Lung microvascular endothelial cell (primary cell): ENCODE measurements at regions not wholly inside any gene's neighbourhood (a gene's known extent, or its start where the extent isn't known, plus 50 kb on each side); places are given as distances from the start of the nearest gene placed in this dataset.

ENCODE experiments used
- DNase-seq, 2 donors: peaks; one replicate each; pipeline versions ENCODE4 v3.0.0 to v3.0.0-alpha.2; 2010; ENCODE audit warnings: low read depth in 2 of 2

DNA sequence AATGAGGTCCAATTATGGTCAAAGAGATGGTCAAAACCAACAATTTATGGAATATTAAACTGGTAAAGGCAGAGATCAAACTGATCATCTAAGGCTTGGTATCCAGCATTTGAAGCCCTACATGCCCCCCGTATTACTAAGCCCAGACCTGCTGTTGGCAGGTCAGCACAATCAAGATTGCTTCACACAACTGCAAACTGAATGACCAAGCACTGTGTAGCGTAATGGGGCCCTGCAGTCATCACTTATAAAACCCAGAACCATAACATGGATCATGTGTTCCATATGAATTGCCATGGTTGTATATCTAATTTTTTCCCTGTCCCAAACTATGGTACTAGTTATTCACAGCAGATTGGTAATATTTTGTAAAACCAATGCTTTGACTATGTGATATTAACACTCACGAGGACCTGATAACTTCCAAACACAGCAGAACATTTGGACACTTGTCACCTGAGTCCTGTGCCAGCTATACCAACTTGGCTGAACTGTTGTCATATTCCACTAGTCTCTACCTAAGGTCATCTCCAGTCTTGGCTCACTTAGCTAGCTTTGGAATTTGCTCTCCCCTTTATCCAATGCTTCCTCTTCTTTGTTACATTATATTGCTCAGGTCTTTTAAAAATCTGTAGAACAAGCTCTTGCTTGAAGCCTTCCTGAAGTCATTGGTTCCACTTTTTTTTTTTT, 81.7 kb upstream of the HMHB1 start:
- DNase-seq: no peak

DNA sequence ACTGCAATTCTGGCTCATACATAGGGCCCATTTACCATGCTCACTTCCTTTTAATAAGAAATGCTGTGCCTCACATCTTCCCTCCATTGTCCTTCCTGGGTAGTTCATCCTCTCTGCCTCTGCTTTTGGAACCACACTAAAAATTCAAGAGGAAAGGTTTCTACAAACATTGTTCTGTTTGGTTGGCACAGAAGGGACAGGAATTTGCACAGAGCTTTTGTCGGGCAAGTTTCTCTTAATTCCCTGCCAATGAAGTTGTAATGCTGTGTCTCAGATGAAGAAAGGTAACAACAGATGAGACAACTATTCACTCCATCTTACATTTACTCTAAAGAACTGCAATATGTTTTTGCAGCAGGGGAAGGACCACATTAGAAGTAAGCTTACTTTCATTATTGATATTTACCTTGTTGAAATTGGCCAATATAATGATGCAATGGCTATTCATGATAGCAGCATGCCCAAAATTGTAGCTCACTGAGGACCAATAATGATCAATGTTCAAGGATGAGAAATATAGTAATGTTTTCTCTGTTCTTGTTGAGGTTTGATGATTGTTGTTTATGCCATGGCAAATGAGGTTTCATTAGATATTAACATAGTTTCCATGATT, 82.5 kb upstream of the HMHB1 start:
- no peak for DNase-seq

DNA sequence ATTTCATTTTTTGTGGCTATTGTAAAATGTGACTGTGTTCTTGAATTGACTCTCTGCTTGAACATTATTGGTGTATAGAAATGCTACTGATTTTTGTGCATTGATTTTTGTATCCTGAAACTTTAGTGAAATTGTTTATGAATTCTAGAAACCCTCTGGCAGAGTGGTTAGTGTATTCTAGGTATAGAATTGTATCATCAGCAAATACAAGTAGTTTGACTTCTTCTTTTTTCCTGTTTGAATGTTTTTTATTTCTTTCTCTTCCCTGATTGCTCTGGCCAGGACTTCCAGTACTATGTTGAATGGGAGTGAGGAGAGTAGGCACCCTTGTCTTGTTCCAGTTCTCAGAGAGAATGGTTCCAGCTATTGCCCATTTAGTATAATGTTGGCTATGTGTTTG, 88.8 kb upstream of the HMHB1 start:
- no peak for DNase-seq

DNA sequence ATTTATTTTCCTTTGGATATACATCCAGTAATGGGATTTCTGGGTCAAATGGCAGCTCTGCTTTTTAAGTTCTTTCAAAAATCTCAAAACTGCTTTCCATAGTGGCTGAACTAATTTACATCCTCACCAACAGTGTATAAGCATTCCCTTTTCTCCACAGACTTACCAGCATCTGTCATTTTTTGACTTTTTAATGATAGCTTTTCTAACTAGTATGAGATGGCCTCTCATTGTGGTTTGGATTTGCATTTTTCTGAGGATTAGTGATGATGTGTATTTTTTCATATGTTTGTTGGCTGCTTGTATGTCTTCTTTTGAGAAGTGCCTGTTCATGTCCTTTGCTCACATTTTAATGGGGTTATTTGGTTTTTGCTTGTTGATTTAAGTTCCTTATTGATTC, 90.0 kb upstream of the HMHB1 start:
- DNase-seq: no peak

DNA sequence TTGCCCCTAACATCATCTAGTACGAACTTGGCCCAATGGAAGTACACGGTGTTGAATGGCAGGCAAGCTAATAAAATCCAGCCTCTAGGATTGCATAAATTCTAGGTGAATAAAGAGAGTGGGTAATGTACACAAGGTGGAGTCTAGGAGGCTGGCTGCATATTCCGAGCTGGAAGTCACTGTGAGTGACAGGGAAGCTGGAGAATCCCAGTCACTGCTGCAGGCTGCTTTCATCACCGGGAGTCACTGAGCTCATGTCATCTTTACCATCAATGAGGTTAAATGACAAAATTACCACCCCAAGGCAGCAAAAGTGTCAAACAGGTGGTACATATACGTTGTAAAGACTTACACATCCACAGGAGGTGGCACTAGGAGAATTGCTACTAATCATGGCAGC, 91.3 kb upstream of the HMHB1 start:
- DNase-seq: no peak

DNA sequence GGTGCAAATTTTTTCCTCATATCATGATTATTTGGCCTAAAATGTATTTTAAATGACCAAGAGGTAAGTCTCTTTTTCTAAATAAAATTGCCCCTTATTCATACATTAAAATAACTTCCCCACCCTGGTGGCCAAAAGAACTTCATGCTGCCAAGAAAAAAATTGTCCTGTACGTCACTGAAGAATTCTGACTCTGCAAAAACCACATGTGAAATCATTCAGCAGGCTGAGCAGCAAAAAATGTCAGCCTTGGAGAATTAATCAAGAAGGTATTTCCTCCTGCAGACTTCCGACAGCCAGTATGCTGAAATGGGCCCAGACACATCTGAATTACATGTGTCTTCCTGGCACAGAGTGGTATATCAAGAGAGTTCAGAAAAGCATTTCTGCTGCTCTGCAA, 94.6 kb upstream of the HMHB1 start:
- peak in 1 of 2 donors; percentile 67 for DNase-seq

DNA sequence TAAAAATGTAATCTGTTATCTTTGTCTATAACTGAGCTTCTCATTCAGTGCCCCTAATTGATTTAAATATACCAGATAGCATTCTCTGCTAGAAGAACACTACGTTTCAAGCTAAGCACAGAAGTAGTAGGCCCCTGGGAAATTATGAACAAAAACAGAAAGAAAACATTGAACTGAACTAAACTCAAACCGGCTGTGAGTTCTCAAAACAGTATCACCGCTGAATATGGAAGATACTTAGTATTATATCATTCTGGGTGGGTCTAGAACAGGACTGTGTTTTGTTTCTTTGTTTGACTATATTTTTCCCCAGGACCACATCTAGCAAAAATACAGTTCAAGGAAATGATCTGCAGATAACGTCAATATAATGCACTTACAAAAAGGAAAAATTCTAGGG, 95.1 kb upstream of the HMHB1 start:
- DNase-seq: no peak

DNA sequence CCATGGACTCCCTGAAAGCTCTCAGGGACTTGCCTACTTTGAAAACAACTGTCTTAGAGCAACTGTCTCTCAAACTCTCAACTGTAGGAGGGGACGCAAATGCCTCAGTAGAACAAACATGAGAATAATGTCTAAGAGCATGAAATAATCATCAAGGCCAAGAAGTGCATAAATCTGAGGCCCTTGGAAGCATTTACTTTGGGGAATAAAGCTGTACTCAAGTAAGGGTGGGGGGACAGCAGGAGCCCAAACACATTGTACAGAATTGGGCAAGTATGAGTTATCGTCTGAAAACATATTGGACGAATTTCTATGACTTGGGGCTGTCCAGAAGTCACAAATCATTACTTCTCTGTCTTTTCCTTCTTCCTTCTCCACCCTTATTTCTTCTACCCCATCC, 96.3 kb upstream of the HMHB1 start:
- DNase-seq: no peak

DNA sequence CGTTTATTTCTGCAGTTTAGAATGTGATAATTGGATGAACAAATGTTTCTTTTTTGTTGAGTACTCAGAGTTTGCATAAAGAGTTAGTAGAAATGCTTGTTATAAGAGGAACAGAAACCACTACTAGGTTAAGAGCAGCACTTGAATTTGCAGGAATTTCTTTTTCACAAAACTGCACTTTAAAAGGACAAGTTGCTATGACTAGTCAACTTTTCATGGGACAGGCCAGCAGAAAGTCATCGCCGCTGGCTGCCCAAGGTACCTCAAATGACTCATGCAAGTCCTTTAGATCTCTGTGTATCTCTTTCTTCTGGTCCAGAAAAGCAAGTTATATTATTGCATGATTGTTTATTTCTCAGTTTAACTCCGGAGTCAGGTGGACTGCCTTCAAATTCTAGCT, 97.3 kb upstream of the HMHB1 start:
- DNase-seq: no peak

DNA sequence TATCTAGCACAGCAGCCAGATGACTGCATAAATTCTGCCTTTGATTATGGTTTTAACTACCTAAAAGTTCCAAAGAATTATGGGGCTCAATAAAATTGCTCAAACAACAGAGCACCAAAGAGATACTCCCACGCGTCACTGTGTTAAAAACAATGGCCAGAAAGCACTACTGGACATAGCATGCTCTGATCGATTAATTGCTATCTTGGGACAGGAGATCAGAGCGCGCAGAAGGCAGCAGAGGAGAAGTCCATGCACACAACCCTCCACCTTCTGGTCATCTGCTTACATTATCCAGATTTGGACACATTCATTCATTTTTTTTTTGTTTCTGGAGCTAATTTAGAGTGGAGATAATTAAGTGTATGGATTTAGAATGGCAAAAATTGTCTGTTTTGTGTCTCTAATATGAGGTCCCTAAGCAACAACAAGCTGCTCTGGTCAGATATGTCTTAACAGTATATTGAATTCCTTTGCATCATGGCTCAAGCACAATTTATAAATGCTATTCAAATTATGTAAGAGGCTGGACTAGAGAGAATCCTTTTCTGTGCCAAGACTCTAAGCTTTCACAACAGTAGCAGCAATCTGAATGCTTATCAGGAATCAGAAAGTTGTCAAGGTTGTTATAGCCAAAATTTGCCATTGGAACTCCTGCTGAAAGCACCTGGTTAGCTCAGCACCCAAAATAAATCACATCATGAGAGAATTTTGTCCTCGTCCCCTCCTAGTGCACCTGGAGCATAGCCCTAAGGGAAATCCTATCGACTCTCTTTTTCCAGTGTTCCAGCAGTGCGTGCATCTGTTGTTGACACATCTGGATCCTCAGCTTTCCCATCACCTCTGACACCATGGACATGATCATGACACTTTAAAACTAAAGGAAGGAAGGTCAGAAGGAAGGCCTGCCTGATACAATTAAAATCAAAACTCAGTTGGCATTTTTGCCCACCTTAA, 98.6 kb upstream of the HMHB1 start:
- DNase-seq: peak in 1 of 2 donors; percentile 39

DNA sequence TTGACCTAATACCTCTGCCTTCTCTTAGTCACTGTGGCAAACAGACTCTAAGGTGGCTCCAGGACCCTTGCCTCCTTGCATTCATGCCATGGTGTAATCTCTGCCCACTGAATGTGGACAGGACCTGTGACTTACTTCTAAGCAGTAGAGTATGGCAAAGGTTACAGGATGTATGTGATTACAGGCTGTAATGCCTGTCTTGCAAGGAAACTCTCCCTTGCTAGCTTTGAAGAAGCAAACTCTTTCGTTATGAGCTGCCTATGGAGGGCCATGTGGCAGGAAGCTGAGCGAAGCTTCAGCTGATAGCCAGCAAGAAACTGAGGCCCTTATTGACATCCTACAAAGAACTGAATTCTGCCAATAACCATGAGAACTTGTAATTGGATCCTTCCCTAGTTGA, 103.3 kb upstream of the HMHB1 start:
- no peak for DNase-seq

DNA sequence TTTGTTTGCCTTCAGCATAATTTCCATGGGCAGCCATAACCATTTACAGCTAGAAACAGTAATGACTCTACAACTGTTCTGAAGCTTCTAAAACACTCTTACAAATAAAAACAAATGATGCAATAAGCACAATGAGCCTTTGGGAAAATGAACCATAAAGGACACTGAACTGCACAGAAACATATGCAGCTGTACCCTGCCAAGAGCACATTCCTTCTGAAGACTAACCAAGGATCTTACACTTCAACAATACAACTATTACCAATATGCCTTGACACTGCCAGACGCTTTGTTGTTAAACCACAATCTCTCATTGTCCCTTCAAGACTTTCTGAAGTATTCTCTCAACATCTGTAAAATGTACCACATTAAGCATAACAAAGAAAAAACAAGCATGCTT, 104.2 kb upstream of the HMHB1 start:
- no peak for DNase-seq

DNA sequence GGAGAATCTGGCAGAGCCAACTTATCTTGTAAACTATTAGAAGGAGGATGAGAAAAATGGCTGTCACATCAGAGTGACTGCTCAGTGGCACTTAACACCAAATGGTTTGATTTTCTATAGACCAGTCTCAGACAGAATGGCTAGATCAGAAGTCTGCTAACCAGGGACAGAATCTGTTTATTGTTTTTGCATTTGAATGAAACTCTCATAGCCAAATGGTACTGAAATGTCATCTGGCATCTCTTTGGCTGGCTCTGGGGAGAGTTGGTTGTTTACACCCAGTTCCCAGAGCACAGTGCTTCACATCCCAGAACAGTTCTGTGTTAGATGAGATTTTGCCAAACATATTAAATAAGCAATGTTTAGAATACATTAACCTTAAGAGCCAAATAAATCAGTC, 106.6 kb upstream of the HMHB1 start:
- DNase-seq: no peak

DNA sequence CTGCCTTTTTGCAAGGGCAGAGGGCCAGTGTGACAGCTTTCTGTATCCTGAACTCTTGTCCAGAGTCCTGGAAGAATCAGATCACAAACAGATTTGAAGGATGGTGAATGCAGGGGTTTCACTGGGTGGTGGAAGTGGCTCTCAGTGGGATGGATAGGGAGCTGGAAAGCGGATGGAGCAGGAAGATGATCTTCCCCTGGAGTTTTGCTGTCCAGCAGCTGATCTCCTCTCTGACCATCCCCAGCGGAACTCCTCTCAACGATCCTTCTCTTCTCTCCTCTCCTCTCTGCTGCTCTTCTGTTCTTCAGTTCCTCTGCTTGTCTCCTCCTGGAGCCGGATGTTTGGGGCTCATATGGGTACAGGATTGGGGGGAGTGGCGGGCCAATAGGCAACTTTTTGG, 108.3 kb upstream of the HMHB1 start:
- no peak for DNase-seq

DNA sequence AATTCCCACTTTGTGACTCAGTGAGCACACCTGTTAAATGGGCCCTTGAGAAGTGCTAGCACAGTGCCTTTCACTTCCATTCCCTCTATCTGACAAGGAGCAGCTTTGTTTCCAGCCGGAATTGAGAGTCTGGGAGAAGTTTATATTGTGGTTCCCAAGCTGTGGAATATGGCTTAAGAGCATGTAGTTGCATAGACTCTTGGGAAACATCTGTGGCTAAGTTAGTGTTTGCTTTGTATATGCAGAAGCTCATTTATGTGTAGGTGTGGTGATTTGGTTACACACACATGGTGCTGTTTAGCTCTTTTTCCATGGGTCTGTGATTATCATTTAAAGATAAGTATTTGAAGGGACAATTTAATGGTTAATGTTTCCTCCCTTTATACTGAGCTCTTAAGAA, 110.5 kb upstream of the HMHB1 start:
- DNase-seq: no peak

DNA sequence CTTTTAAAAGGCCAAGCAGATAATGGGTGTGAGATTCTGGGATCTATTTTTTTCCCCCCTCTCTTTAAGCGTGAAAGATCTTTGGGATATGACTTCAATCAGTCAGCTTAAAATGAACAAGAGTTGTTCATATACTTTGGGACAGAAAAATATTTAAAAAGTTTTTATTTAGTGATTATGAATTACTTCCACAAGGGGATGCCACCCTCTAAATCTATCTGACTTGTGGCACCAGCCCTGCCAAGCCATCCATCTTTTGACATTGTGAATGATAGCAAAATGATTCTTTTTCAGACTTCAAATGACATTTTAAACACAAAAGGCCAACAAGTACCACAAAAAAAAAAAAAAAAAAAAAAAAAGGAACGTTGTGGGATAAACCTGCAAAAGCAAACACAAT, 111.0 kb upstream of the HMHB1 start:
- no peak for DNase-seq

DNA sequence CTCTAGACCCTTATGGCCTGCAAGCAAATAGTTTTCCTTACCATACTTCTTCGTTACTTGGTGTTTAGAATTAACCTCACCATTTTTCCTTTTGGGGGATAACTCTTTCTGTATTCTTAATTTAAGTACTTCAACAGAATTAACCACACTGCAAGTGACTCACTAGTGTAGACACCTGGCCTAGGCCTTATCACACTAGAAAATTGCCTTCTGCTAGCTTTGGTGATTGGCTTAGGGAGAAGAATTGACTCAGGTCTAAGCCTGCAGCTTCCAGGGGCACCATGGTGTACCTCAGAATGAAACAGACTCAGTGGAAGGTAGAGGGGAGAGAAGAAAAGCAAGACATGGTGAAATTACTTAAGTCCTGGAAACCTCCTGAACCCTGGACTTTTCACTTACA, 112.8 kb upstream of the HMHB1 start:
- no peak for DNase-seq

DNA sequence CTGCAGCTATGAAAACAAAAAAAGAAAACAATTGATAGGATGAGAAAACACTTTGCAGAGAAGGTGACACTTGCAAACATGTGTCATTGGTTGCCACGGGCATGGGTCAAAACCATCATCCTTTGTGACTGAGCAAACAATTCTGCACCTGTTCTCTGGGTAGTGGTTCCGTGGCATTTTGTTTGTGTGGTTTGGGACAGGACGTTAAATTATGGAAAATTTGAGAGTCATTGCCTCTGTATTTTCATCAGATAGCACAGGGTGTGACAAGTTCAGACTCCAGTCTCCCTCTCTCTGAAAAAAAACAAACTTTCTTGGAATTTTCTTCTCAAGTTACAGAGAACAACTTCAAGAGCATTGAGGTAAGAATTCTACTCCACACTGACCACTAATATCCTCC, 113.4 kb upstream of the HMHB1 start:
- DNase-seq: no peak

DNA sequence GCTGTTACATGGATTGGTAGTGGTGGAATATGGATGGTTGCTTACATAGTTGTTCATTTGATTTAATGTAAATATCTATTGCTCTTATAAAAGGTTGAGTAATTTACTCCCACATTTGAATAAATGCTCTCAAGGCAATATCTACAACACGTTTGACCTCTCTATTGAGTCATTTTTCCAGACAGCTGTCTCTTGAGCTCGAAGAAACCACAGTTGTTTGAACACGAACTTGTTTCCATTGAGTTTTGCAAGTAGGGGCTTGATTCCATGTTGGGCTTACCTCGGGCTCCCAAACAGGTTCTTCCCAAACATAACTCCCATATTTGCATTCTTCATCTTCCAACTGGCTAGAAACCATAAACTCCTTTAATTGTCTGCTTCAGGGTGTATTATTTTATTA, 115.0 kb upstream of the HMHB1 start:
- DNase-seq: no peak

DNA sequence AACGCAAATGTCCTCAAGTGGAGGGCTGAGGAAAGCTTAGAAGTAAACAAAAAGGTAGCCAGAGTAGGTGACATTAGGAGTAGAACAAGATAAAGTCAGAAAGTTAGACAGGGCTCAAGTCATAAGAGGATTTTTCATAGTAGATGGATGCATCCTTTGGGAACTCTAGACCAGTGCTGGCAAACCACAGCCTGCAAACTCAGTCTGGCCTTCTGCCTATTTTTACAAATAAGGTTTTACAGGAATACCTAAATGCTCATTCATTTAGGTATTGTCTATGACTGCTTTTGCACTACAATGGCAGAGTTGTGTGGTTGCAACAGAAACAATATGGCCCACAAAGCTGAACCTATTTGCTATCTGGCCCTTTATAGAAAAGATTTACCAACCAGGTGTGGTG, 116.0 kb upstream of the HMHB1 start:
- no peak for DNase-seq

DNA sequence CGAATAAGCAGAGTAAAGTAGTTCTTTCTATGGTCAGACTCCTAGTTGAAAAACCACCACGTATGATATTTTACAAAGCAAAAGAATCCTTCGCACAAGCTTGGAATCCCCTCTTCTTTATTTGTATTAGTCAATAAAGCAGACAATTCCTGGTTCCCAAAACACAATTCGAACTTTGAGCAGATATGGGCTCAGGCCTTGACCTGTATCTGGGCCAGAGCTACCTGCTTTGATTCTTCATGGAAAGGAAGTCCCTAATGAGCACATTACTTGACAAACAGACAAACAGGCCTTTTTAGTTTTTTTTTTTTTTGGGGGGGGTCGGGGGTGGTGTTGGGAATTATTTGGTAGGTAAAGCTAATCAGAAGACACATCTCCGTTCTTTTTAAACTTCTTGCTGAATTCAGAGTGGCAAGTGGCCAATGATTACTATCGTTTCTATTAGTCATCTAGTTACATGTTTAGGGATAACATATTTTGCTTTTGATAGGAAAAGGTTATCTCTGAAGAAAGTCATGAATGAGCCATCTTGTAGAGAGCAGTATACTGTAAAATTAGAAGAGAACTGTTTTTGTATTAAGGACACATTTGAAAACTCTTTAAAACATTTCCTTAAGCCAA, 116.6 kb upstream of the HMHB1 start:
- DNase-seq: peak in 1 of 2 donors; percentile 9

DNA sequence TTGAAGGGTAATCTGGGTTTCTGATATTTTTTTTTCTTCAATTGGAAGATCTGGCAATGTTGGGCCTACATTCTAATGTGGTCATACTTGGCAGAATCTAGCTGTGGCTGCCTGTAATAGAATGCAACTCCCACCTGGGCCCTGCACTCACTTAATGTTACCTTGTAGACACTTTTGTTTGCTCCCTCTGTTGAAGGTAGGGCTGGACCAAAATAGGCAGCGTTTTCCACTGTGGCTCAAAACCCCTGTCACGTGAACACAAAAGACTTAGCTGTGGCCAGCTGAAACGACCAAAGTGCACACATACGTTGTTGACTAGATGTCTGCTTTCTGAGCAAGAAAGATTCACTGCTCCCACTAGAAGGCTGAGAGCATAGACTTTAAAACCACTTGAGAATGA, 117.6 kb upstream of the HMHB1 start:
- no peak for DNase-seq
